ENCODE measurements at regions not wholly inside any gene's neighbourhood (a gene's known extent, or its start where the extent isn't known, plus 50 kb on each side); places are given as distances from the start of the nearest gene placed in this dataset.

DNA sequence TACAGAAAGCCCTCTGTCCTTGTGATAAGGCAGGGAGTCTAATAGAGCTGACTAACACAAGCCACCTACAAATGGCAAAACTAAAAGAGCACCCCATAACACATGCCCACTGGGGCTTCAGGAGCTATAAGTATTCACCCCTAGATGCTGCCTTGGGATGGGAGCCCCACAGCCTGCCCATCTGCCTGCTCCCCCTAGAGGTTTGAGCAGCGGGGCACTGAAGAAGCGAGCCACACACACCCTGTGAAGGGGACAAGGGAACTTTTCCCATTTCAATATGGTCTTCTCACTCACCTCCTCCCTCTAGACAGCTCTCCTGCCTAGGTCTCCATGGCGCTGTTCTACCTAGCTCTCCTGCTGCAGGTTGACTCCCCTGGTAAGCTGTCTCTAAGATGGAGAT lies 261.0 kb downstream of the SHQ1 start:
- dilution Hi-C loops (cut with MboI; ENCODE audit: extremely low pct_ligation_motif_present, low sequenced_read_pairs) (no loop called here), intact Hi-C loops (cut with micrococcal nuclease) (no loop called here)
- FAIRE-seq (no peak), DNase-seq (ENCODE audit: low read depth, low spot score) (no peak)
- H3K9ac ChIP-seq (replicated peaks; ENCODE audit: extremely low read depth, insufficient read depth, low read length): no peak overlapping the region
- H3K27me3 ChIP-seq (ENCODE audit: control insufficient read depth in 2 of 2, insufficient read depth in 2 of 2, low read length in 2 of 2): peaks cover 0 to 2% of the 10 kb centered on the region in 2 experiments
- H2AFZ ChIP-seq (ENCODE audit: low read depth, low read length): no peak overlapping the region
- CTCF ChIA-PET: interaction anchor here (1.6 kb wide), 1 partner anchor 631 kb away, joined by 5 read pairs; no protein-coding TSS in a partner anchor
- no peak overlapping the region for H3K27ac ChIP-seq (ENCODE audit: insufficient read depth, low read depth, low read length)
- H3K79me2 ChIP-seq (ENCODE audit: control insufficient read depth, insufficient read depth, low read length): no peaks in the 10 kb centered on the region
- BruUV-seq (replicated peaks): no TSS peak
- no peaks in the 10 kb centered on the region for H3K4me1 ChIP-seq (ENCODE audit: control insufficient read depth, extremely low read depth, insufficient read depth, low read length)
- no peaks in the 10 kb centered on the region for H3K9me3 ChIP-seq (replicated peaks; ENCODE audit: control insufficient read depth, insufficient read depth, low read length)
- no peaks in the 10 kb centered on the region for H3K36me3 ChIP-seq (ENCODE audit: control insufficient read depth in 2 of 2, extremely low read depth in 1 of 2, insufficient read depth in 2 of 2, low read length in 2 of 2)
- no peaks in the 10 kb centered on the region for H3K9me1 ChIP-seq (replicated peaks; ENCODE audit: control insufficient read depth, extremely low read depth, insufficient read depth, low read length)
- no peaks in the 10 kb centered on the region for H4K20me1 ChIP-seq (replicated peaks; ENCODE audit: control insufficient read depth, extremely low read depth, insufficient read depth, low read length)
- no peak overlapping the region for H3K4me3 ChIP-seq (replicated peaks in 1 of 3; ENCODE audit: insufficient read depth in 1 of 3, low read depth in 1 of 3, low read length in 3 of 3)
- no peak for TF ChIP-seq POLR2A (IDR thresholded peaks at IDR 0.05; ENCODE audit: low read depth, low read length)
- TF ChIP-seq JUN (IDR thresholded peaks at IDR 0.05; ENCODE audit: borderline replicate concordance, insufficient read depth, insufficient read length, low read depth): no peak
- TF ChIP-seq GATA2 (IDR thresholded peaks at IDR 0.05; ENCODE audit: insufficient read depth, insufficient read length, low read depth, low read length): no peak
- no peak for TF ChIP-seq MAX (IDR thresholded peaks at IDR 0.05; ENCODE audit: insufficient read depth, insufficient read length)
- TF ChIP-seq FOS (IDR thresholded peaks at IDR 0.05; ENCODE audit: borderline replicate concordance, insufficient read depth, low read length): no peak
- TF ChIP-seq EZH2 (IDR thresholded peaks at IDR 0.05; ENCODE audit: borderline replicate concordance, low read depth, low read length, severe bottlenecking): no peak
- TF ChIP-seq POLR2AphosphoS5 (IDR thresholded peaks at IDR 0.05; ENCODE audit: insufficient read depth, low read depth, low read length): no peak
- TF ChIP-seq MYC (IDR thresholded peaks at IDR 0.05; ENCODE audit: low read depth, low read length): no peak
- TF ChIP-seq, protein P1, sequence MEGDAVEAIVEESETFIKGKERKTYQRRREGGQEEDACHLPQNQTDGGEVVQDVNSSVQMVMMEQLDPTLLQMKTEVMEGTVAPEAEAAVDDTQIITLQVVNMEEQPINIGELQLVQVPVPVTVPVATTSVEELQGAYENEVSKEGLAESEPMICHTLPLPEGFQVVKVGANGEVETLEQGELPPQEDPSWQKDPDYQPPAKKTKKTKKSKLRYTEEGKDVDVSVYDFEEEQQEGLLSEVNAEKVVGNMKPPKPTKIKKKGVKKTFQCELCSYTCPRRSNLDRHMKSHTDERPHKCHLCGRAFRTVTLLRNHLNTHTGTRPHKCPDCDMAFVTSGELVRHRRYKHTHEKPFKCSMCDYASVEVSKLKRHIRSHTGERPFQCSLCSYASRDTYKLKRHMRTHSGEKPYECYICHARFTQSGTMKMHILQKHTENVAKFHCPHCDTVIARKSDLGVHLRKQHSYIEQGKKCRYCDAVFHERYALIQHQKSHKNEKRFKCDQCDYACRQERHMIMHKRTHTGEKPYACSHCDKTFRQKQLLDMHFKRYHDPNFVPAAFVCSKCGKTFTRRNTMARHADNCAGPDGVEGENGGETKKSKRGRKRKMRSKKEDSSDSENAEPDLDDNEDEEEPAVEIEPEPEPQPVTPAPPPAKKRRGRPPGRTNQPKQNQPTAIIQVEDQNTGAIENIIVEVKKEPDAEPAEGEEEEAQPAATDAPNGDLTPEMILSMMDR (IDR thresholded peaks at IDR 0.05; ENCODE audit: extremely low read depth in 1 of 2, insufficient read depth in 1 of 2, low read depth in 1 of 2, low read length in 2 of 2): no peak
- POLR2A ChIA-PET: no interaction called here
- H3K4me2 ChIP-seq (ENCODE audit: insufficient read depth, low read length): no peak overlapping the region

Measured in endothelial cell of umbilical vein (primary cell).